GM21737 (cell line): ENCODE measurements at regions not wholly inside any gene's neighbourhood (a gene's known extent, or its start where the extent isn't known, plus 50 kb on each side); places are given as distances from the start of the nearest gene placed in this dataset.
"Not testable (repeated sequence)": the region's sequence is repeated elsewhere in the genome, so short reads cannot be mapped to it uniquely, and the experiment has no call there.

Source experiments
- ATAC-seq: cut with Tn5 transposase; IDR thresholded peaks from one replicate; pipeline ENCODE4 v1.9.1; 2021; ENCODE audit warnings: mild to moderate bottlenecking, moderate library complexity; ENCODE audit not compliant: unreplicated experiment

DNA sequence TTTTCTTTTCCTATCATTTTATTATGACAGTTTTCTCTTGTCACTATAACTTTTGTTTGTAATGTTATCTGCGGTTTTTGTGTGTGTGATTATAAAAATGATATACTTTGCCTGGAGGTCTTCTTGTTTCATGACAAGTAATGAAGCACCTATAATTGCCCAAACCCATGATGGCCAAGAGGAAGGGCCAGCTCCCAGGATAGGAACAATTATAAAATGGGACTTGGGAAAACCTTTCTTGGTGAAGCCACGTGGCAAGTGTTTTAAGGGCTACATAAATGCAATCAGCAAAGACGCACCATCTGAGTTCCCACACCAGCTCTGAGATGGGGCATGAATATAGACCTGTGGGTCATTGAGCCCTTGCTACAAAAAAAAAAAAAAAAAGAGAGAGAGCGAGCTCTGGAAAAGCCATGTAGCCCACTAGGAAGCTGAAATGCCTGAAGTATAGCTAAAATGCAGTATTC is 462.6 kb upstream of the RUNX1 start:
- ATAC-seq: no peak

DNA sequence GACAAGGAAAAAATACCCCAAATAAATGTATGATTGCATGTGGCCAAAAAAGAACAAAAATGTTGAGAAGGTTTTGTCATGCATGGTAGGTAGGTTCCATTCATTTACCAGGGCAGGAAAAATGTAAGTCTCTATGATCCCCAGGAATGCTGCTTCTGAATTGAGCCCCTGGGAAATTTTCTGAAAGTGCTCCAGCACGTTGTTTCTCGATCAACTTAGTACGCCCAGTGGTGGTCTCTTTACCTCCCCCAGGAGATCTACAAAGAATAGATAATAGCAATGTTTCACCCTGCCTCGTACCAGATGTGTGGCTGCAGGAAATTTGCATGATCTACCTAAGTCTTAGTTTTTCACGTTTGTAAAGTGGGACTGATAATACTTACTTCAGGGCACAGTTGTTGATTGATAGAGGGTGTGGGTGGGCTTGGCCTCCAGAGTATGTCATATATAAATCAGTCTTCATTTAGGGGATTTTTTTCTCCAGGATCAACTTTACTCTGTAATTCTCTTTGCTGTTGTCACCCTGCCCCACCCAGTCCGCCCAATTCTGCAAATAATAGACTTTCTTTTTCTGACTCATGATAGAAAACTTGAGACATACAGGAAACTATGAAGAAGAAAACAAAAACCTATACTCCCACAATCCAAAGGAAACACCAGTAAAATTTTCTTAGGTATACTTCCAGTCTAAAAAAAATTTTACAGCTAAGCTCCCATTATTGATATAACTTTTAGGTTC is 462.0 kb upstream of the RUNX1 start:
- no peak for ATAC-seq

DNA sequence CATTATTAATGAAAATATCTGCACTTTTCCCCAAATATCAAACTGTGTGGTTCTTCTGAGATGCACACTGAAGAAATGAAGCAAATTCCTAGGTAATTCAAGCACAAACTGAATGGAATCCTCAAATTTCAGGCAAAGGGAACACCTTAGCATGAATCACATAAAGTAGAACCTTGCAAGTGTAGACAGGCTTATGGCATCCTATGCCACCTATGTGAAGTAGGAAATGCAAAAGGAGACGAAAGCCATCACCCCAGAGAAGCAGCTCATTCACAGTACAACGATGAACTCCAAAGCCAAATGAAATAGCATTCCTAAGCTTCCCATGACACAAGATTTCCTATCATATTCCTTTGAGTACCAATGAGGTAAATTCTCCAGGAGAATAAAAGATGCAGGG is 461.2 kb upstream of the RUNX1 start:
- no peak for ATAC-seq

DNA sequence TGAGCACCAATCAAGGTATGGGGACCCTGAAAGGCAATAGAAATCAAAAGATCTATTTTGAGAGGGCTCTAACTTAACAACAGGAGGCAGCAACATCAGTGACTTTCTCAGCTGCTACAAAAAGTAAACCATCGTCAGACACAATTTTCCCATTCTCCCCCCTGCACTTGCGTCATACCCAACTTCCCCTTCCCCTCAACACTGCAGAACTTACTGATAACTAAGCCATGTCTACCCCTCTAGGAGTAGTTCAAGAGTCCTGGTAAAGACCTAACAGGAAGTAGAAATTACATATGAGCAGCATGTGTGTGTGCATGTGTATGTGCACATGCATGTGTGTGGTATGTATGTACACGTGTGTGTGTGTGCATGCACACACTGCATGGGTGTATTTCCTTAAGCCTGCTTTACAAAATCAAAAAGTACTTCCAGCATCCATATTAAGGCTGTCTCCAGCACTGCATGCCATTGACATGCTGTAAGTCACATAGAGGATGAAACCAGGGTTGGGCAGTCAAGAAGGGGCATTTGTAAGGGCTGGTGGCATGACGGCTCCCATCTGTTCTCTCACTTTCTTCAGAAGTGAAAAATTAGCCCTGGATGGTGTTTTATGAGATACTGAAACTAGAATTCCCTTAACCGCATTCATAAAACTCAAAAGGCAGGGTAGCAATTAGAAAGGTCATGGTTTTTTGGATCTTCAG is 460.1 kb upstream of the RUNX1 start:
- no peak for ATAC-seq

GRCh38 chr21:35508139-35508888 is 459.2 kb upstream of the RUNX1 start:
- no peak for ATAC-seq

GRCh38 chr21:35507181-35507759 is 458.2 kb upstream of the RUNX1 start:
- no peak for ATAC-seq

DNA sequence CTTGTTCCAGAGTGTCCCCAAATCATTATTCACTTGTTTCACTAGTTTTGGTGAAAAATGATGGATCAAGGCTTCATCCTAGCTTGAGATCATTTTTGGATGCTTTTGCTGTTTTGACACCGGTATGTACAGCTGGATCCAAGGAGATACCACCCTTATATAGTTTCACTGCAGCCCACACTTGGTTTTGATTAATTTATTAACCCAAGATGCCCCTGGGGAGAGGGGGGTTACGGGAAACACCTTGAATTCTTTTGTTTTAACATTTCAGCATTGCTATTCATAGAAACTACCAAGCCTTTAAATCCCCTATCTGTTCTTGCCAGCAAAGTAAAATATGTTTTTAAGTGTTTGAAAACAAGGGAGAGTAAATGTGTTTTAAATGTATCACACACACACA is 457.7 kb upstream of the RUNX1 start:
- ATAC-seq: no peak

DNA sequence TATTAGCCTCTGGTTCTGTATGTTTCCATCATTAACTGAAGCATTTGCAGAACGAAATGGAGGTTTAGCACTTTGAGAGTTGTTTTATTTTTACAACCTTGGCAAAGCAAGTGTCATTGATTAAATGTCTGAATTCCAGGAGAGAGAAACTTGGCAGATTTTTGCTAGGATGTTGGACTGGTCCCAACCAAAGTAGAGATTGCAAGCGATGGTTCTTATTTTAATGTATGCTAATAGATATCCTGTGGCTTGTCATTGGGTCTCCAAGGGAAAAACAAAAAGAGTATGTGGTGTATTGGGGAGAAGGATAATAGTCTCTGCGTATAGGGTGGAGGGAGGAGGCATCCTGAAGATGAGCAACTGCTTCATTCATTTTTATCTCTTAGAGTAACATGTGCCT is 457.2 kb upstream of the RUNX1 start:
- ATAC-seq: no peak

DNA sequence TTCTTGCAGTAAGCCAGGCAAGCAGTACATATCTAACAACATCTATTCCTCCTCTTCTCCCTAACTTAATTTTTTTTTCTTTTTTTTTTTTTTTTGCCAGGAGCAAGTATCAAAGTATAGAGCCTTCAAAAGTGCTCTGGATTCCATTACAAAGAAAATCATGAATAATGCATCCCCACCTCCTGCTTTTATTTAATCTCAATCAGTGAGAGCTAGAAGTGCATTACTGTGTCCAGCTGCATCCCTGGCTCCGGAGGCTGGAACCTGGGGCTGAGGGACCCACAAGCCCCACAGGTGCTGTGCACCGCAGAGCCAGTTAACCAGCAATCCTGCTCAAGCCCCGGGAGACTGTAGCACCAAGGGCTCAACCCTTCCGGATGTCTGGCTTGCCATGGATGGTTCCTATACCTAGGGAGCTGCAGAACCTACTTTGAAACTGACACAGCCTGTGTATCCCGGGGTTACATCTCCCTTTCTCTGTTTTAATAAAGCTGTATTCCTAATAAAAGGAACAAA is 455.9 kb upstream of the RUNX1 start:
- ATAC-seq: no peak

DNA sequence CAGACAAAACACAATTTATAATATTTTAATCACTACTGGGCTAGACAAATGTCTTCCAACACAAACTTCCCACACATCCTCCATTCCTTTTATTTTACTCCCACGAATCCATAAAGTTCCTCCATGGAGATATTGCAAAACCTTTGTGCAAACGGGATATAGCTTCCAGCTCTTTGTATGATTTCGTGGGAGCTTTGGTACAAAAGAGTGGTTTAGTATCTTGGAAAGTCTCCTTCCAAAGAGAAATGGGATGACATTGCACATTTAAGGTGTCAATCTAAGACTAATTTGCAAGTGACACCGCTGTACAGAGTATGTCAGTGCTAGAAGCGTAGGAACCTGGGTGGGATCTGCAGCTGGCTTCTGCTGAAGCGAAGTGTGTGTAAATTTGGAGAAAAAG is 455.2 kb upstream of the RUNX1 start:
- ATAC-seq: no peak

DNA sequence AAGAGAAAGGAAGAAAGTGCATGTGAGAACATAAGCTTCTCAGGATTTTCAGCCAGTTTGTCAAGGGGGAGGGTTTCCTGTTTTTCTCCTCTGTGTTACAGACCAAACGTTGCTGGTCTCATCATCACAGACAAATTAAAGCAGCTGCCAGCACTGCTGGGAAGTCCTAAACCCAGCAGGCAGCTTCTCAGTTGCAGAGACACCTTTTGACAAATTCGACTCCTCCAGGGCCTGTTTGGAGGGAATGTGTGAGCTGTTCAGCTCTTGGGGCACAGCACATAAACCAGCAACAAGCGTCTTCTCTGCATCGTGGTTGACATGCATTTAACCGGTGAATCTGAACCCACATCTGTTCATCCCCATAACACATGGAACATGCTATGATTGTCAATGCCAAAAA is 454.6 kb upstream of the RUNX1 start:
- ATAC-seq: no peak

GRCh38 chr21:35502821-35503220 is 453.7 kb upstream of the RUNX1 start:
- no peak for ATAC-seq

DNA sequence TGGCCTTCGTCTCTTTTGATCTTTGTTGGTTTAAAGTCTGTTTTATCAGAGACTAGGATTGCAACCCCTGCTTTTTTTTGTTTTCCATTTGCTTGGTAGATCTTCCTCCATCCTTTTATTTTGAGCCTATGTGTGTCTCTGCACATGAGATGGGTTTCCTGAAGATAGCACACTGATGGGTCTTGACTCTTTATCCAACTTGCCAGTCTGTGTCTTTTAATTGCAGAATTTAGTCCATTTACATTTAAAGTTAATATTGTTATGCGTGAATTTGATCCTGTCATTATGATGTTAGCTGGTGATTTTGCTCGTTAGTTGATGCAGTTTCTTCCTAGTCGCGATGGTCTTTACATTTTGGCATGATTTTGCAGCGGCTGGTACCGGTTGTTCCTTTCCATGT is 448.4 kb upstream of the RUNX1 start:
- not testable (repeated sequence) for ATAC-seq

- no peak for ATAC-seq
Observed at GRCh38 chr21:35491920-35492678, 443.0 kb upstream of the RUNX1 start.

GRCh38 chr21:35491114-35491513 is 442.0 kb upstream of the RUNX1 start:
- no peak for ATAC-seq

- no peak for ATAC-seq
Observed at GRCh38 chr21:35489389-35489980, 440.4 kb upstream of the RUNX1 start.

DNA sequence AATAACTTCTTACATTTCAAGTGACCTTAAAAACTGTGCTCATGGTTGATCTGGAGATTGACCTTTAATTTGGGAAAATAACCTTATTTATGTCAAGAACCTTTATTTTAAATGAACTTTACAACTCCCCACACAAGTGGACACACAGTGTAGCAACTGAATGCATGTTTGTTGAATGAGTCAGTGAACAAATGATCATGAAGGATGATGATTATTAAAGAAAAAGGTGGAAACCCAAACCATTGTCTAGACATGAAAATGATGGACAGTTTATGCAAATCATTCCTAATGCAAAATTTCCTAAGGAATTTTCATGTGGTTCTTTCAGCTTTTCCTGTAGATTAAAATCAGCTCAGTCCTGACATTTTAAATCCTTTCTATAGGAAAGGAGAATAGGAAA is 439.8 kb upstream of the RUNX1 start:
- no peak for ATAC-seq

DNA sequence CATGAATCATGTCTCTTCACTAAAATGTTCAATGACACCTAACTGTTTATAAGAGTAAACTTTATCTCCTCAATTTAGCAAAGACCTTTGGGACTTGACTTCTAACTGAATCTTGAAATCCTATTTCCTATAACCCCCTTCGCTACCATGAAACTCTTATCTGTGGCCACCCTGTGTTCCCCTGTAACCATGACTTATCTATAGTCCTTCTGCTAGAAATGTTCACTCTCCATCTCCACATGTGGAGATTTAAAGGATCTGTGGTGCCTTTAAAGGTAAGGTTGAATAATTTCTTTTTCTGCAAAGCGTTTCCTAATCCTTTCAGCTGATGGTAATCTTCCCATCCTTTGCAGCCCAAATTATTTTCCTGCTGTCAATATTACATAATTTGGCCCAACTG is 436.3 kb upstream of the RUNX1 start:
- ATAC-seq: no peak

GRCh38 chr21:35484851-35485250 is 435.7 kb upstream of the RUNX1 start:
- no peak for ATAC-seq

DNA sequence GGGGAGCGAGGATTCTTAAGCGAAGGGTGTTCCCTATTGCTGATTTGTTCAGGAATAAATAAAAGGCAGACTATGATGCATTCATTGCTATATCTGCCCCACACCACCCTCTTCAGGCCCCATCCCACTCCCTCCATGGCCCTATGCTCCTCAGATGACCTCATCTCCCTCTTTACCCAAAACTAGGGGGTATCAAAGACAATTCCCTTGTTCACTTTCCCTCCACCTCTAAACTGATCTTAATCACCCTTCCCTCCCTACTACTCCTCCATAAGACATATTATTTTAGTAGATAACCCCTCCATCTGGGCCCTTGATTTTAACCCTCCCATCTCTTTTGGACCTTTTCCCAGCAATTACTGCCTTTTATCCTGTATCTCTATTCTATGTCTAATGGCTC is 434.9 kb upstream of the RUNX1 start:
- ATAC-seq: no peak
